H9 (cell line): ENCODE measurements at regions not wholly inside any gene's neighbourhood (a gene's known extent, or its start where the extent isn't known, plus 50 kb on each side); places are given as distances from the start of the nearest gene placed in this dataset.

Experiments
- DNase-seq: peaks from one replicate; pipeline ENCODE4 v3.0.0-alpha.2; 2017
- H2AFZ ChIP-seq: one replicate; pipeline ENCODE4 v1.6.1; 2013; ENCODE audit warnings: mild to moderate bottlenecking, low read length, control low read depth, moderate library complexity
- H2AK5ac ChIP-seq: 2 replicates; pipeline ENCODE4 v1.6.1; 2013; ENCODE audit warnings: low read length, control low read depth, mixed read lengths; ENCODE audit not compliant: insufficient read length
- H2BK120ac ChIP-seq: one replicate; pipeline ENCODE4 v1.6.1; 2013; ENCODE audit warnings: low read depth, mild to moderate bottlenecking, low read length, control low read depth, inconsistent platforms; ENCODE audit not compliant: poor library complexity, severe bottlenecking
- H2BK12ac ChIP-seq: 2 replicates; pipeline ENCODE4 v1.6.1; 2013; ENCODE audit warnings: low read length, control low read depth, mixed read lengths, low read depth; ENCODE audit not compliant: insufficient read length
- H2BK15ac ChIP-seq: 2 replicates; pipeline ENCODE4 v1.6.1; 2013; ENCODE audit warnings: low read depth, low read length, control low read depth
- H2BK20ac ChIP-seq: one replicate; pipeline ENCODE4 v1.6.1; 2013; ENCODE audit warnings: low read depth, mild to moderate bottlenecking, low read length, control low read depth, inconsistent platforms; ENCODE audit not compliant: poor library complexity, severe bottlenecking
- H2BK5ac ChIP-seq: 2 replicates; pipeline ENCODE4 v1.6.1; 2013; ENCODE audit warnings: low read length, control low read depth, mixed read lengths; ENCODE audit not compliant: insufficient read length
- H3K14ac ChIP-seq: 2 replicates; pipeline ENCODE4 v1.6.1; 2013; ENCODE audit warnings: low read length, control low read depth; ENCODE audit not compliant: insufficient read depth
- H3K18ac ChIP-seq: 2 replicates; pipeline ENCODE4 v1.6.1; 2013; ENCODE audit warnings: low read depth, mild to moderate bottlenecking, mixed read lengths, low read length, control low read depth; ENCODE audit not compliant: insufficient read length
- H3K23ac ChIP-seq: 2 replicates; pipeline ENCODE4 v1.6.1; 2013; ENCODE audit warnings: low read length, control low read depth, mixed read lengths, low read depth; ENCODE audit not compliant: insufficient read length
- H3K23me2 ChIP-seq: 2 replicates; pipeline ENCODE4 v1.6.1; 2013; ENCODE audit warnings: low read depth, mild to moderate bottlenecking, mixed read lengths, low read length, control low read depth; ENCODE audit not compliant: insufficient read length, poor library complexity, severe bottlenecking
- H3K27ac ChIP-seq: 2 replicates; pipeline ENCODE4 v1.5.1; 2013; ENCODE audit warnings: low read length, control low read depth, mixed read lengths, low read depth; ENCODE audit not compliant: insufficient read length
- H3K27me3 ChIP-seq: 2 replicates; pipeline ENCODE4 v1.6.1; 2013; ENCODE audit warnings: low read length, control low read depth, inconsistent platforms; ENCODE audit not compliant: insufficient read depth
- H3K4ac ChIP-seq: 2 replicates; pipeline ENCODE4 v1.6.1; 2013; ENCODE audit warnings: low read depth, mild to moderate bottlenecking, control low read depth, inconsistent platforms, low read length, moderate library complexity
- H3K4me1 ChIP-seq: 2 replicates; pipeline ENCODE4 v1.6.1; 2013; ENCODE audit warnings: low read length, control low read depth, inconsistent platforms; ENCODE audit not compliant: insufficient read depth
- H3K4me2 ChIP-seq: 2 replicates; pipeline ENCODE4 v1.6.1; 2013; ENCODE audit warnings: low read length, control low read depth, mixed read lengths; ENCODE audit not compliant: insufficient read length, insufficient read depth
- H3K56ac ChIP-seq: 2 replicates; pipeline ENCODE4 v1.6.1; 2013; ENCODE audit warnings: low read depth, mild to moderate bottlenecking, mixed read lengths, low read length, control low read depth; ENCODE audit not compliant: insufficient read length
- H3K79me1 ChIP-seq: 2 replicates; pipeline ENCODE4 v1.6.1; 2013; ENCODE audit warnings: low read depth, mild to moderate bottlenecking, moderate library complexity, low read length, control low read depth, inconsistent platforms; ENCODE audit not compliant: insufficient read depth, poor library complexity, severe bottlenecking
- H3K79me2 ChIP-seq: 2 replicates; pipeline ENCODE4 v1.6.1; 2013; ENCODE audit warnings: low read length, control low read depth, inconsistent platforms; ENCODE audit not compliant: insufficient read depth
- H3K9ac ChIP-seq: 2 replicates; pipeline ENCODE4 v1.6.1; 2013; ENCODE audit warnings: low read length, control low read depth, mixed read lengths; ENCODE audit not compliant: insufficient read length; ENCODE audit errors: extremely low read depth
- H3K9me3 ChIP-seq: one replicate; pipeline ENCODE4 v1.6.1; 2013; ENCODE audit warnings: low read depth, low read length, inconsistent platforms; ENCODE audit not compliant: control insufficient read depth
- H3T11ph ChIP-seq: one replicate; pipeline ENCODE4 v1.6.1; 2013; ENCODE audit warnings: mild to moderate bottlenecking, low read length, control low read depth, inconsistent platforms
- H4K20me1 ChIP-seq: one replicate; pipeline ENCODE4 v1.6.1; 2013; ENCODE audit not compliant: control insufficient read depth, insufficient read length, insufficient read depth
- H4K5ac ChIP-seq: 2 replicates; pipeline ENCODE4 v1.6.1; 2013; ENCODE audit warnings: low read depth, mild to moderate bottlenecking, mixed read lengths, low read length, control low read depth; ENCODE audit not compliant: insufficient read length
- H4K8ac ChIP-seq: replicated peaks from 2 replicates; pipeline ENCODE4 v1.6.1; 2013; ENCODE audit warnings: low read length, control low read depth, mixed read lengths, low read depth; ENCODE audit not compliant: insufficient read length
- H4K91ac ChIP-seq: 2 replicates; pipeline ENCODE4 v1.6.1; 2013; ENCODE audit warnings: low read depth, mild to moderate bottlenecking, moderate library complexity, mixed read lengths, low read length, control low read depth; ENCODE audit not compliant: insufficient read length
- H3K27ac Mint-ChIP-seq, 3 experiments: 2 replicates in 2 of 3; 3 replicates in 1 of 3; pipeline ENCODE4 v1.8.0; 2020 to 2021; ENCODE audit warnings: mixed read lengths in 3 of 3, mild to moderate bottlenecking in 1 of 3, moderate library complexity in 1 of 3
- H3K27me3 Mint-ChIP-seq: 2 replicates; pipeline ENCODE4 v1.8.0; 2021; ENCODE audit warnings: low read depth, mild to moderate bottlenecking, moderate library complexity, mixed read lengths
- H3K36me3 Mint-ChIP-seq, 3 experiments: 2 replicates in 2 of 3; 3 replicates in 1 of 3; pipeline ENCODE4 v1.8.0; 2020 to 2021; ENCODE audit warnings: low read depth in 3 of 3, mixed read lengths in 3 of 3; ENCODE audit not compliant: insufficient read depth in 1 of 3
- H3K4me1 Mint-ChIP-seq, 2 experiments: 2 replicates each; pipeline ENCODE4 v1.8.0; 2020; ENCODE audit warnings: mixed read lengths in 2 of 2
- H3K4me3 Mint-ChIP-seq, 2 experiments: 2 replicates in 1 of 2; 3 replicates in 1 of 2; pipeline ENCODE4 v1.8.0; 2020 to 2021; ENCODE audit warnings: mild to moderate bottlenecking in 2 of 2, mixed read lengths in 2 of 2, moderate library complexity in 1 of 2
- H3K9me3 Mint-ChIP-seq, 2 experiments: 2 replicates in 1 of 2; 3 replicates in 1 of 2; pipeline ENCODE4 v1.8.0; 2020; ENCODE audit warnings: mild to moderate bottlenecking in 2 of 2, mixed read lengths in 2 of 2, moderate library complexity in 1 of 2
- CTCF ChIP-seq: fragments of 200-600 bp; sonication (generic); conservative IDR thresholded peaks from 3 replicates; pipeline ENCODE4 v1.8.0; 2021; ENCODE audit warnings: antibody characterized with exemption, mild to moderate bottlenecking
- WGBS: extraction: QIAGEN DNeasy Blood & Tissue Kit; methylation state at CpG from one replicate; pipeline ENCODE4 v1.1.7; 2013; ENCODE audit warnings: missing lambda C conversion rate, low lambda C conversion rate, mixed read lengths; ENCODE audit not compliant: insufficient read length; ENCODE audit errors: extremely low coverage; 5-methylcytosine and 5-hydroxymethylcytosine counted together

- no peak for TF ChIP-seq CTCF
- H2AFZ ChIP-seq = no peak overlapping the region
- no peaks in the 10 kb centered on the region for H3K27me3 Mint-ChIP-seq
- H3K79me1 ChIP-seq = no peaks in the 10 kb centered on the region
- H4K5ac ChIP-seq = no peak overlapping the region
- whole genome bisulfite sequencing = no CpG with 5 or more reads among the region's 5 CpGs
- H3K27ac Mint-ChIP-seq = no peak overlapping the region
- H3K27ac ChIP-seq = no peak overlapping the region
- no peak overlapping the region for H2BK20ac ChIP-seq
- H4K8ac ChIP-seq = no peak overlapping the region
- H3K9me3 Mint-ChIP-seq = no peaks in the 10 kb centered on the region
- no peak for DNase-seq
- H3K36me3 Mint-ChIP-seq = no peaks in the 10 kb centered on the region
- H3K4me1 Mint-ChIP-seq = peaks cover 10% of the 10 kb centered on the region in 2 experiments
- no peak overlapping the region for H3K4me2 ChIP-seq
- no peak overlapping the region for H4K91ac ChIP-seq
- H3K23me2 ChIP-seq = no peaks in the 10 kb centered on the region
- no peak overlapping the region for H3K23ac ChIP-seq
- no peaks in the 10 kb centered on the region for H4K20me1 ChIP-seq
- H2BK5ac ChIP-seq = no peak overlapping the region
- no peak overlapping the region for H2BK120ac ChIP-seq
- H3K79me2 ChIP-seq = no peaks in the 10 kb centered on the region
- H3K9ac ChIP-seq = no peak overlapping the region
- no peaks in the 10 kb centered on the region for H3K9me3 ChIP-seq
- H3T11ph ChIP-seq = no peak overlapping the region
- H2BK15ac ChIP-seq = no peak overlapping the region
- no peaks in the 10 kb centered on the region; the same call in 1 of the 2 replicates for H3K27me3 ChIP-seq
- H3K18ac ChIP-seq = no peak overlapping the region
- H3K56ac ChIP-seq = no peak overlapping the region
- H2BK12ac ChIP-seq = no peak overlapping the region
- no peaks in the 10 kb centered on the region for H3K4me1 ChIP-seq
- H3K4me3 Mint-ChIP-seq = no peak overlapping the region
- no peak overlapping the region for H2AK5ac ChIP-seq
- no peak overlapping the region for H3K4ac ChIP-seq
- no peak overlapping the region for H3K14ac ChIP-seq
These were observed 73.9 kb upstream of the ADAMTS9 start for GRCh38 chr3:64761729-64762128.
